ENCODE measurements at regions not wholly inside any gene's neighbourhood (a gene's known extent, or its start where the extent isn't known, plus 50 kb on each side); places are given as distances from the start of the nearest gene placed in this dataset.
A peak's percentile ranks its signal among the peaks of the same experiment; 100 is the strongest.
"Not testable (repeated sequence)": the region's sequence is repeated elsewhere in the genome, so short reads cannot be mapped to it uniquely, and the experiment has no call there.

GRCh38 chr1:182331387-182331786 is 60.2 kb downstream of the GLUL start:
- H3K4me3 ChIP-seq, result no peak overlapping the region
- no peak for TF ChIP-seq POLR2A (IDR thresholded peaks at IDR 0.05)
- TF ChIP-seq CTCF (IDR thresholded peaks at IDR 0.05), result no peak
- DNase-seq, result no peak
- H3K36me3 ChIP-seq, result no peaks in the 10 kb centered on the region
- no peaks in the 10 kb centered on the region for H3K4me1 ChIP-seq
- no peak overlapping the region for H3K27ac ChIP-seq
- no peaks in the 10 kb centered on the region for H3K27me3 ChIP-seq
- no peaks in the 10 kb centered on the region for H3K9me3 ChIP-seq

DNA sequence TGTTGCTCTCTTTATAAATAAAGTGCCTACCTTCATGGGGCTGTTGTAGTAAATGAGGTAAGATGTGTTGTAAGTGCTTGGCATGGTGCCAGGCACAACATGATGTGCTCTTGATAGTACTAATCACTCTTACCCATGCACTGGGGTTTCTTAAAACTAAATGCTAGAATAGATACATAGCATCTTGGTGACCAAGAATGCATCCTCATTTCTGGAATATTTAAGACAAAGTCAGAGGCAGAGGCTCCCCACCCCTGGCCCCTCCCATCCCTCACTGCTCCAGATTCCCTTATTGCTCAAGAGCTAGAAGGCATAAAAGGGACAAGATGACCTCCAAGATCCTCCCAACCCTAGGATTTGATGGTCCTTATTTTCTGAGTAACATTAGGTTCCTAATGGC is 61.3 kb downstream of the GLUL start:
- TF ChIP-seq POLR2A (IDR thresholded peaks at IDR 0.05) (no peak), CTCF (IDR thresholded peaks at IDR 0.05) (no peak)

GRCh38 chr1:182329471-182329870 is 62.1 kb downstream of the GLUL start:
- TF ChIP-seq CTCF (IDR thresholded peaks at IDR 0.05) (no peak), POLR2A (IDR thresholded peaks at IDR 0.05) (no peak)
- no peak for DNase-seq
- Histone ChIP-seq H3K36me3 (no peaks in the 10 kb centered on the region), H3K27me3 (no peaks in the 10 kb centered on the region), H3K27ac (no peak overlapping the region), H3K9me3 (no peaks in the 10 kb centered on the region), H3K4me1 (no peaks in the 10 kb centered on the region), H3K4me3 (no peak overlapping the region)

More for the DNA sequence above, 61.3 kb downstream of the GLUL start:
- Histone ChIP-seq H3K4me1 (no peaks in the 10 kb centered on the region), H3K4me3 (no peak overlapping the region), H3K27ac (no peak overlapping the region), H3K36me3 (no peaks in the 10 kb centered on the region), H3K27me3 (no peaks in the 10 kb centered on the region), H3K9me3 (no peaks in the 10 kb centered on the region)
- peak in 1 of 3 donors; percentile 49 for DNase-seq

- Histone ChIP-seq H3K36me3 (no peaks in the 10 kb centered on the region), H3K4me3 (no peak overlapping the region), H3K4me1 (no peaks in the 10 kb centered on the region), H3K9me3 (no peaks in the 10 kb centered on the region), H3K27ac (no peak overlapping the region), H3K27me3 (no peaks in the 10 kb centered on the region)
- no peak for DNase-seq
- no peak for TF ChIP-seq POLR2A (IDR thresholded peaks at IDR 0.05)
- no peak for TF ChIP-seq CTCF (IDR thresholded peaks at IDR 0.05)
These were observed 63.0 kb downstream of the GLUL start for GRCh38 chr1:182328591-182328990.

GRCh38 chr1:182325339-182325738 is 66.3 kb downstream of the GLUL start:
- no peaks in the 10 kb centered on the region for H3K4me1 ChIP-seq
- no peak overlapping the region for H3K27ac ChIP-seq
- no peak for DNase-seq
- H3K36me3 ChIP-seq, result no peaks in the 10 kb centered on the region
- no peaks in the 10 kb centered on the region for H3K27me3 ChIP-seq
- no peak overlapping the region for H3K4me3 ChIP-seq
- H3K9me3 ChIP-seq, result no peaks in the 10 kb centered on the region
- TF ChIP-seq CTCF (IDR thresholded peaks at IDR 0.05), result no peak
- TF ChIP-seq POLR2A (IDR thresholded peaks at IDR 0.05), result no peak

DNA sequence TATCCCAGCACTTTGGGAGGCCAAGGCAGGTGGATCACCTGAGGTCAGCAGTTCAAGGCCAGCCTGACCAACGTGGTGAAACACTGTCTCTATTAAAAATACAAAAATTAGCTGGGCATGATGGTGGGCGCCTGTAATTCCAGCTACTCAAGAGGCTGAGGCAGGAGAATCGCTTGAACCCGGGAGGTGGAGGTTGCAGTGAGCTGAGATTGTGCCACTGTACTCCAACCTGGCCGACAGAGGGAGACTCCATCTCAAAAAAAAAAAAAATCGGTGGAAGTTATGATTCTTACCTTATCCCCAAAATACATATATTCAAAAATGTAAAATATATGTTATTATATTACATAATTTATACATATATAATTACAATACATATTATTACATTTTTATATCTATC is 70.1 kb downstream of the GLUL start:
- H3K27me3 ChIP-seq, H3K9me3 ChIP-seq, H3K4me3 ChIP-seq, DNase-seq, H3K36me3 ChIP-seq, H3K4me1 ChIP-seq, H3K27ac ChIP-seq: not testable (repeated sequence)

Measured in Peyer's patch (tissue), 4 donors.